Heart left ventricle (tissue), 13 donors: ENCODE measurements at regions not wholly inside any gene's neighbourhood (a gene's known extent, or its start where the extent isn't known, plus 50 kb on each side); places are given as distances from the start of the nearest gene placed in this dataset.

Source experiments
- CTCF ChIP-seq, 12 donors: fragments of 200-600 bp; sonication (generic) in 4 of 12; IDR thresholded peaks; one replicate each; pipeline versions ENCODE4 v1.5.0 to v1.8.0; 2018 to 2022; ENCODE audit warnings: antibody characterized with exemption in 12 of 12, mild to moderate bottlenecking in 5 of 12
- POLR2A ChIP-seq, 2 donors: fragments of 450-650 bp; IDR thresholded peaks; one replicate each; pipeline ENCODE4 v1.6.1; 2017; ENCODE audit warnings: antibody characterized with exemption in 2 of 2, mild to moderate bottlenecking in 2 of 2, moderate library complexity in 2 of 2
- donor health status: ischemic (EF 13 %, LVEDD 7.1; RV severe dilation, severe dysfunction).
- donor health status: DM: no; HTN: yes; CAD: no.
- donor health status: DM: no; HTN: no; CAD: no.
- donor health status: ischemic (EF 25% LVEDD 6.9; RV normal size, moderate dysfunction).
- donor health status: ischemic (EF 25% LVEDD 5.7; RV mildly dilated, moderate dysfunction).
- donor health status: ischemic (EF 35%, LVEDD 5.7; RV mildly dilated, moderate dysfunction).
- donor health status: nonischemic (EF 11% LVEDD 7.7; RV severe dilation, severe dysfunction).
- donor health status: DM: yes; HTN: yes; CAD: no.
- donor health status: PGD.
- donor health status: ischemic (EF 29% LVEDD 5.4; RV normal size, mild dysfunction).
- donor health status: nonischemic (EF 23%, LVEDD 6.1; RV moderate dilation, normal function).

- TF ChIP-seq CTCF (IDR thresholded peaks at IDR 0.05) (no peak), POLR2A (IDR thresholded peaks at IDR 0.05) (no peak)
These were observed 440.5 kb upstream of the CBLB start for GRCh38 chr3:106309274-106309673.
